IPS-18a (cell line): ENCODE measurements at regions not wholly inside any gene's neighbourhood (a gene's known extent, or its start where the extent isn't known, plus 50 kb on each side); places are given as distances from the start of the nearest gene placed in this dataset.

Experiments
- H3K27ac ChIP-seq: one replicate; pipeline ENCODE4 v1.5.1; 2013; ENCODE audit warnings: low read length
- H3K27me3 ChIP-seq: one replicate; pipeline ENCODE4 v1.6.1; 2013; ENCODE audit warnings: mild to moderate bottlenecking, low read length; ENCODE audit not compliant: control insufficient read depth, insufficient read depth
- H3K36me3 ChIP-seq: one replicate; pipeline ENCODE4 v1.6.1; 2013; ENCODE audit warnings: low read depth, low read length; ENCODE audit not compliant: control insufficient read depth
- H3K4me1 ChIP-seq: one replicate; pipeline ENCODE4 v1.6.1; 2013; ENCODE audit warnings: low read depth, low read length; ENCODE audit not compliant: control insufficient read depth
- H3K4me3 ChIP-seq: one replicate; pipeline ENCODE4 v1.5.1; 2013; ENCODE audit warnings: low read length
- H3K9ac ChIP-seq: one replicate; pipeline ENCODE4 v1.6.1; 2013; ENCODE audit warnings: mild to moderate bottlenecking, low read length, moderate library complexity
- H3K9me3 ChIP-seq: one replicate; pipeline ENCODE4 v1.6.1; 2013; ENCODE audit warnings: low read depth, low read length; ENCODE audit not compliant: control insufficient read depth

DNA sequence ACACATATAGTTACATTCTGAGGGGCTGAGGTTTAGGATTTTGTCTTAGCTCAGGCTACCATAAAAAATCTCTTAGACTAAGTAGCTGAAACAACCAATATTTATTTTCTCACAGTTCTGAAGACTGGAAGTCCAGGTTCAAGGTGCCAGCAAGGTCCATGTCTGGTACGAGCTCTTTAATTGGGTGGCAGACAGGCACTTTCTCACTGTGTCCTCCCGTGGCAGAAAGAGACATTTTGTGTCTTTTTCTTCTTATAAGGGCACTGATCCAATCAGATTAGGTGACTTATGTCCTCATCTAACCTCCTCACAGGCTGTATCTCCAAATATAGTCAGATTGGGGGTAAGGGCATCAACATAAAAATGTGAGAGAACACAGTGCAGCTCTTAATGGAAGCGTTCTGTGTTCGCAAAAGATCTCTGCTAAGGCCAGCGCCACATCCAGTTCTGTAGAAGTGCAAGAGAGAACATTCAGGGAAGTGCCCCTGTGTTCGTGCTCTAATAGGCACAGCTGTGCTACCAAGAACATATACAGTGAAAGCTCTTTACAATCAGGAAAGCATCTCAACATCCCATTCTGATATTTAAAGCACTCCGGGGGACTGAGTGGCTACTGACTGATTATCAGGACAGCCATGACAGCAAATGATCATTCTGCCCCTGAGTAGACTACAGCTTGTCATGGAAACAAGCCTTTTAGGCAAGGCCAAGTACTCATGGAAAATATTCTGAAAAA, 819.2 kb downstream of the LIG4 start:
- H3K9me3 ChIP-seq, result no peaks in the 10 kb centered on the region

GRCh38 chr13:107392205-107392604, 823.1 kb downstream of the LIG4 start:
- Histone ChIP-seq H3K4me1 (no peaks in the 10 kb centered on the region), H3K27ac (no peak overlapping the region), H3K9me3 (no peaks in the 10 kb centered on the region), H3K9ac (no peak overlapping the region), H3K36me3 (no peaks in the 10 kb centered on the region), H3K4me3 (no peak overlapping the region), H3K27me3 (no peaks in the 10 kb centered on the region)

More for the DNA sequence above, 819.2 kb downstream of the LIG4 start:
- Histone ChIP-seq H3K27ac (no peak overlapping the region), H3K4me1 (no peaks in the 10 kb centered on the region), H3K9ac (no peak overlapping the region), H3K36me3 (no peaks in the 10 kb centered on the region), H3K4me3 (no peak overlapping the region), H3K27me3 (no peaks in the 10 kb centered on the region)

- no peaks in the 10 kb centered on the region for H3K36me3 ChIP-seq
Measured at GRCh38 chr13:107387525-107387924, 819.6 kb upstream of the ARGLU1 start.

DNA sequence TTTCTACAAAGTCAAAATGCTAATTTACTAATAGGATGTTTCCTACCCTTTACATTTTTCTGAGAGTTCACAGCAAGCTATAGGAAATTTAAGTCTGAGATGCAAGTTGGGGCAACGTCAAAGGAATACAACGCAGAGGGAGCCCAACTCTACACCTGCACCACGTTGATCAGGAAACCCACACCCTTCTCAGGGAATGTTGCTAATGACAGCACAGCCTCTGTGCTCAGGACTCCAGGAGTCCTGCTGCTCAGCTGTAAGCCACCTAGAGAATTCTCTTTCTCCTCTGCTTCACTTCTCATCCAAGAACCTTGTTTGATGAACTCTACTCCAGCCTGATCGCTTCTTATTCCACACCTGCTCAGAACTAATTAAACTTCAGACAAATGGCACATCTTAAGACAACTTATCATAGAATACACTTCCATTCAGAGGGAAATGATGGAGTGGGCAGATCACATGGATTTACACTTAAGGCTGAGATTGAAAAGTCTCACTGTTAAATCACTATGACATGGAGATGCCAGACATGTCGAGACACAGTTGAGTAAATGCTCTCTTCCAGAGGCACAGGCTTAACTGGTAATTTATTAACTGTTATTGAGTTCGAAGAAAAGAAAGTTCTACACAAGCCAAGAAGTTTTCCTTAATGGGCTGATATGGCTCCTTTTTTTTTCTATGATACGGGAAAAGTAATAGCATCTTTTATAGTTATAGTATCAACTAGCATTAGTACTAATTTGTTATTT, 811.6 kb upstream of the ARGLU1 start:
- no peaks in the 10 kb centered on the region for H3K27me3 ChIP-seq
- no peaks in the 10 kb centered on the region for H3K36me3 ChIP-seq
- no peak overlapping the region for H3K9ac ChIP-seq
- H3K4me1 ChIP-seq, result no peaks in the 10 kb centered on the region
- H3K27ac ChIP-seq, result no peak overlapping the region
- no peaks in the 10 kb centered on the region for H3K9me3 ChIP-seq
- H3K4me3 ChIP-seq, result no peak overlapping the region

More at GRCh38 chr13:107387525-107387924, 819.6 kb upstream of the ARGLU1 start:
- no peaks in the 10 kb centered on the region for H3K27me3 ChIP-seq
- no peak overlapping the region for H3K9ac ChIP-seq
- H3K27ac ChIP-seq, result no peak overlapping the region
- no peaks in the 10 kb centered on the region for H3K4me1 ChIP-seq
- H3K9me3 ChIP-seq, result no peaks in the 10 kb centered on the region
- H3K4me3 ChIP-seq, result no peak overlapping the region

- Histone ChIP-seq H3K4me1 (peaks cover 2% of the 10 kb centered on the region), H3K4me3 (no peak overlapping the region), H3K36me3 (no peaks in the 10 kb centered on the region), H3K27me3 (no peaks in the 10 kb centered on the region), H3K9me3 (no peaks in the 10 kb centered on the region), H3K9ac (no peak overlapping the region), H3K27ac (no peak overlapping the region)
Measured at GRCh38 chr13:107376341-107377125, 808.6 kb upstream of the ARGLU1 start.

DNA sequence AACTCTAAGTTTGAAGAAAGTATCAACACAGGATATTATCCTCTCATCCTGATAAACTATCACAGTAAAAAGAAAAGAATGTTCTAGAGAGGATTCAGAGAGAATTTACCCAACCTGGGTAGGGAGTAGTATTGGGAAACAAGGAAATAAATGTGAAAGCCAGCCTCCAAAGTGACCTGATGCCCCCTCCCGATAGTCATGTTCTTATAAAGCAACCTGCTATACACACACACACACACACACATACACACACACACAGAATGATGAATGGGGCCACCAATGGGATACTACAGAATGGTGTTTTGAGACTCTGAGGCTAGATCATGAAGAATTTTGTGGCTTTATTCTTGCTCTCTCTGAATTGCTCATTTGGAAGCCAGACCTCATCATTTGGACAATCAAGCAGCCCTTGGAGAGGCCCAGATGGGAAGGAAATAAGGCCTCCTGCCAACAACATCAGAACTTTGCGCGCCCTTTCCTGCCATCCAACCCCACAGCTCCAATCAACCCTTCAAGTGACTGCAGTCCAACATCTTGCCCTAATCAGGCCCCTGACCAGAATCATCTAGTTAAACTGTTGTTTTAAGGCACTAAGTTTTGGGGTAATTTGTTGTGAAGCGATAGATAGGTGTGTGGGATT, 807.9 kb upstream of the ARGLU1 start:
- no peak overlapping the region for H3K27ac ChIP-seq
- no peak overlapping the region for H3K9ac ChIP-seq
- no peaks in the 10 kb centered on the region for H3K9me3 ChIP-seq
- no peak overlapping the region for H3K4me3 ChIP-seq
- H3K36me3 ChIP-seq, result no peaks in the 10 kb centered on the region
- no peaks in the 10 kb centered on the region for H3K27me3 ChIP-seq
- H3K4me1 ChIP-seq, result peaks cover 3% of the 10 kb centered on the region

DNA sequence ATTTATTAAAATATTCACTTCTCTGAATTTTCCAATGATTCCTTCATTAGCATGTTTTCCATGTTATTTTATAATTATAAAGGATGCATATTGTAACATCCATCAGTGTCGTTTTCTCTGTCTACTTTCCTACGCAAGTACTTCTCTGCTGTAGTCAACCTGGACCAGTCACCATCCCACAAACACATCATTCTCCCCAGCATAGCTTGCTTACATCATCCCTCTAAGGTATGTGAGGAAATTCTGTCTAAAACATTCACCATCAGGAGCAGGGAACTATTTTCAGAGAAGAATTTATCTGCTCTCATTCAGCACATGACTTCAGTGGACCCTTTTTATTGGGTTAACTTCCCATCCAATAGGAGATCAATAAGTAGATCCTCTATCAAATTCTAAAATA, 806.1 kb upstream of the ARGLU1 start:
- no peaks in the 10 kb centered on the region for H3K27me3 ChIP-seq
- no peak overlapping the region for H3K27ac ChIP-seq
- H3K4me3 ChIP-seq, result no peak overlapping the region
- no peak overlapping the region for H3K9ac ChIP-seq
- peaks cover 3% of the 10 kb centered on the region for H3K4me1 ChIP-seq
- H3K9me3 ChIP-seq, result no peaks in the 10 kb centered on the region
- H3K36me3 ChIP-seq, result no peaks in the 10 kb centered on the region

- H3K27me3 ChIP-seq, result no peaks in the 10 kb centered on the region
- peaks cover 3% of the 10 kb centered on the region for H3K4me1 ChIP-seq
- no peaks in the 10 kb centered on the region for H3K9me3 ChIP-seq
- H3K4me3 ChIP-seq, result no peak overlapping the region
- no peak overlapping the region for H3K27ac ChIP-seq
- H3K36me3 ChIP-seq, result no peaks in the 10 kb centered on the region
- H3K9ac ChIP-seq, result no peak overlapping the region
Measured at GRCh38 chr13:107373551-107373950, 805.6 kb upstream of the ARGLU1 start.

- no peak overlapping the region for H3K27ac ChIP-seq
- no peaks in the 10 kb centered on the region for H3K9me3 ChIP-seq
- H3K36me3 ChIP-seq, result no peaks in the 10 kb centered on the region
- H3K4me1 ChIP-seq, result peaks cover 9% of the 10 kb centered on the region
- no peak overlapping the region for H3K4me3 ChIP-seq
- H3K9ac ChIP-seq, result no peak overlapping the region
- no peaks in the 10 kb centered on the region for H3K27me3 ChIP-seq
Measured at GRCh38 chr13:107370015-107370785, 802.3 kb upstream of the ARGLU1 start.

GRCh38 chr13:107367258-107367657, 799.3 kb upstream of the ARGLU1 start:
- H3K4me3 ChIP-seq, result no peak overlapping the region
- no peaks in the 10 kb centered on the region for H3K36me3 ChIP-seq
- no peaks in the 10 kb centered on the region for H3K27me3 ChIP-seq
- no peak overlapping the region for H3K9ac ChIP-seq
- no peak overlapping the region for H3K27ac ChIP-seq
- H3K4me1 ChIP-seq, result peaks cover 9% of the 10 kb centered on the region
- H3K9me3 ChIP-seq, result no peaks in the 10 kb centered on the region
